ENCODE measurements at regions not wholly inside any gene's neighbourhood (a gene's known extent, or its start where the extent isn't known, plus 50 kb on each side); places are given as distances from the start of the nearest gene placed in this dataset.

GRCh38 chr2:220280736-220281135 lies 653.3 kb downstream of the SLC4A3 start:
- no peak for TF ChIP-seq CTCF (IDR thresholded peaks at IDR 0.05 in 8 of 11, conservative IDR thresholded peaks at IDR 0.05 in 3 of 11)
- no peak for TF ChIP-seq POLR2A (IDR thresholded peaks at IDR 0.05)
- TF ChIP-seq POLR2AphosphoS5 (IDR thresholded peaks at IDR 0.05): no peak
